MM.1S (cell line): ENCODE measurements at regions not wholly inside any gene's neighbourhood (a gene's known extent, or its start where the extent isn't known, plus 50 kb on each side); places are given as distances from the start of the nearest gene placed in this dataset.

ENCODE experiments used
- DNase-seq: peaks from one replicate; pipeline ENCODE4 v3.0.0-alpha.2; 2015
- H2AFZ ChIP-seq: fragments of 300-600 bp; sonication (generic); 2 replicates; pipeline ENCODE4 v1.6.0; 2016; ENCODE audit warnings: antibody characterized with exemption, low read length
- H3F3A ChIP-seq: fragments of 300-600 bp; sonication (generic); 2 replicates; pipeline ENCODE4 v1.6.1; 2016; ENCODE audit warnings: mild to moderate bottlenecking, antibody characterized with exemption, low read length, moderate library complexity, mixed read lengths; ENCODE audit not compliant: insufficient read depth
- H3K27ac ChIP-seq: fragments of 300-600 bp; sonication (generic); 2 replicates; pipeline ENCODE4 v1.5.1; 2016; ENCODE audit warnings: mild to moderate bottlenecking, low read length
- H3K27me3 ChIP-seq: fragments of 300-600 bp; sonication (generic); replicated peaks from 2 replicates; pipeline ENCODE4 v1.6.0; 2016; ENCODE audit warnings: low read length; ENCODE audit not compliant: insufficient read depth
- H3K36me3 ChIP-seq: fragments of 300-600 bp; sonication (generic); replicated peaks from 2 replicates; pipeline ENCODE4 v1.6.1; 2016; ENCODE audit warnings: mild to moderate bottlenecking, low read length, mixed read lengths; ENCODE audit not compliant: insufficient read depth
- H3K4me1 ChIP-seq: fragments of 300-600 bp; sonication (generic); 2 replicates; pipeline ENCODE4 v1.6.1; 2016; ENCODE audit warnings: low read length, mixed read lengths
- H3K4me2 ChIP-seq: fragments of 300-600 bp; sonication (generic); 2 replicates; pipeline ENCODE4 v1.6.0; 2016; ENCODE audit warnings: low read depth, low read length
- H3K4me3 ChIP-seq: fragments of 300-600 bp; sonication (generic); 2 replicates; pipeline ENCODE4 v1.5.1; 2016; ENCODE audit warnings: low read length, mixed read lengths
- H3K79me2 ChIP-seq: fragments of 300-600 bp; sonication (generic); 2 replicates; pipeline ENCODE4 v1.6.1; 2016; ENCODE audit warnings: mixed run types, low read length, mixed read lengths
- H3K9ac ChIP-seq: fragments of 300-600 bp; sonication (generic); 2 replicates; pipeline ENCODE4 v1.6.1; 2016; ENCODE audit warnings: low read length, mixed read lengths
- H3K9me2 ChIP-seq: fragments of 300-600 bp; sonication (generic); replicated peaks from 2 replicates; pipeline ENCODE4 v1.6.1; 2016; ENCODE audit warnings: mild to moderate bottlenecking, low read length, mixed read lengths; ENCODE audit not compliant: insufficient read depth
- H3K9me3 ChIP-seq: fragments of 300-600 bp; sonication (generic); replicated peaks from 2 replicates; pipeline ENCODE4 v1.6.1; 2016; ENCODE audit warnings: mild to moderate bottlenecking, low read length, mixed read lengths; ENCODE audit not compliant: insufficient read depth
- H4K20me1 ChIP-seq: fragments of 300-600 bp; sonication (generic); 2 replicates; pipeline ENCODE4 v1.6.1; 2016; ENCODE audit warnings: mild to moderate bottlenecking, low read length, moderate library complexity, mixed read lengths; ENCODE audit not compliant: insufficient read depth
- EZH2 ChIP-seq: fragments of 300-600 bp; sonication (generic); optimal IDR thresholded peaks from 2 replicates; pipeline ENCODE3; 2017; ENCODE audit warnings: low read depth, mild to moderate bottlenecking, antibody characterized with exemption, low read length, mixed read lengths
- EZH2phosphoT487 ChIP-seq: fragments of 300-600 bp; sonication (generic); IDR thresholded peaks from 2 replicates; pipeline ENCODE4 v1.6.1; 2018; ENCODE audit warnings: antibody characterized with exemption, low read length
- TF ChIP-seq, protein P1 (sequence below): fragments of 300-600 bp; sonication (generic); IDR thresholded peaks from 2 replicates; pipeline ENCODE4 v1.5.1; 2016; ENCODE audit warnings: antibody characterized with exemption, low read length, mixed read lengths

GRCh38 chr3:187828579-187829452 is 83.5 kb upstream of the BCL6 start:
- no peaks in the 10 kb centered on the region for H3F3A ChIP-seq
- no peak overlapping the region for H3K4me3 ChIP-seq
- H2AFZ ChIP-seq, result no peak overlapping the region
- H4K20me1 ChIP-seq, result no peaks in the 10 kb centered on the region
- TF ChIP-seq, protein P1, sequence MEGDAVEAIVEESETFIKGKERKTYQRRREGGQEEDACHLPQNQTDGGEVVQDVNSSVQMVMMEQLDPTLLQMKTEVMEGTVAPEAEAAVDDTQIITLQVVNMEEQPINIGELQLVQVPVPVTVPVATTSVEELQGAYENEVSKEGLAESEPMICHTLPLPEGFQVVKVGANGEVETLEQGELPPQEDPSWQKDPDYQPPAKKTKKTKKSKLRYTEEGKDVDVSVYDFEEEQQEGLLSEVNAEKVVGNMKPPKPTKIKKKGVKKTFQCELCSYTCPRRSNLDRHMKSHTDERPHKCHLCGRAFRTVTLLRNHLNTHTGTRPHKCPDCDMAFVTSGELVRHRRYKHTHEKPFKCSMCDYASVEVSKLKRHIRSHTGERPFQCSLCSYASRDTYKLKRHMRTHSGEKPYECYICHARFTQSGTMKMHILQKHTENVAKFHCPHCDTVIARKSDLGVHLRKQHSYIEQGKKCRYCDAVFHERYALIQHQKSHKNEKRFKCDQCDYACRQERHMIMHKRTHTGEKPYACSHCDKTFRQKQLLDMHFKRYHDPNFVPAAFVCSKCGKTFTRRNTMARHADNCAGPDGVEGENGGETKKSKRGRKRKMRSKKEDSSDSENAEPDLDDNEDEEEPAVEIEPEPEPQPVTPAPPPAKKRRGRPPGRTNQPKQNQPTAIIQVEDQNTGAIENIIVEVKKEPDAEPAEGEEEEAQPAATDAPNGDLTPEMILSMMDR, result no peak
- TF ChIP-seq EZH2, result no peak
- no peak for TF ChIP-seq EZH2phosphoT487
- no peak overlapping the region for H3K27ac ChIP-seq
- no peaks in the 10 kb centered on the region for H3K79me2 ChIP-seq
- no peak overlapping the region for H3K4me2 ChIP-seq
- H3K27me3 ChIP-seq, result no peaks in the 10 kb centered on the region
- H3K9me3 ChIP-seq, result no peaks in the 10 kb centered on the region
- no peak for DNase-seq
- no peaks in the 10 kb centered on the region for H3K9me2 ChIP-seq
- H3K36me3 ChIP-seq, result no peaks in the 10 kb centered on the region
- no peak overlapping the region for H3K9ac ChIP-seq
- no peaks in the 10 kb centered on the region for H3K4me1 ChIP-seq

DNA sequence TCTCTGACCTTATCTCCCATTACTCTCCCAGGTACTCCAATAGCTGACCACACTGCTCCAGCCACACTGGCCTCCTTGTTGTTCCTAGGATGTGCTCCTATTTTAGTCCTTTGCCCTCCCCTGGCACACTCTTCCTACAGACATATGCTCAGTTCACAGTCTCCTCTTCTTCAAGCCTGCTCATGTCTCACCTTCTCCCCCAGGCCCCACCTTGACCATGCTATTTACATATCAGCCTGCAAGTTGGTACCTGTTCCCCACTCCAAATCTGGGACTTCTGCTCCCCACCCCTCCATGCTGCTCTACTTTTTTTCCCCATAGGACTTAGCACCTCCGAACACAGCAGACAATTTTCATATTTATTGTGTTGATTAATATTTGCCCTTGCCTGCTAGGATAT is 84.9 kb upstream of the BCL6 start:
- no peak overlapping the region for H3K4me2 ChIP-seq

GRCh38 chr3:187831125-187832051 is 86.1 kb upstream of the BCL6 start:
- no peak for DNase-seq
- TF ChIP-seq EZH2, result no peak
- TF ChIP-seq, protein P1, result no peak
- no peak for TF ChIP-seq EZH2phosphoT487

More for the DNA sequence above, 84.9 kb upstream of the BCL6 start:
- TF ChIP-seq, protein P1, result no peak
- TF ChIP-seq EZH2phosphoT487, result no peak
- TF ChIP-seq EZH2, result no peak
- Histone ChIP-seq H4K20me1 (no peaks in the 10 kb centered on the region), H3K4me3 (no peak overlapping the region), H2AFZ (no peak overlapping the region), H3K9me3 (no peaks in the 10 kb centered on the region), H3K4me1 (no peaks in the 10 kb centered on the region), H3K27me3 (no peaks in the 10 kb centered on the region), H3K27ac (no peak overlapping the region), H3K9ac (no peak overlapping the region), H3K9me2 (no peaks in the 10 kb centered on the region), H3K36me3 (no peaks in the 10 kb centered on the region), H3K79me2 (no peaks in the 10 kb centered on the region), H3F3A (no peaks in the 10 kb centered on the region)
- DNase-seq, result no peak

More at GRCh38 chr3:187831125-187832051, 86.1 kb upstream of the BCL6 start:
- Histone ChIP-seq H3K4me1 (no peaks in the 10 kb centered on the region), H3K4me2 (no peak overlapping the region), H2AFZ (no peak overlapping the region), H4K20me1 (no peaks in the 10 kb centered on the region), H3K4me3 (no peak overlapping the region), H3K9me3 (no peaks in the 10 kb centered on the region), H3K79me2 (no peaks in the 10 kb centered on the region), H3K9me2 (no peaks in the 10 kb centered on the region), H3K9ac (no peak overlapping the region), H3K27ac (no peak overlapping the region), H3K36me3 (no peaks in the 10 kb centered on the region), H3K27me3 (no peaks in the 10 kb centered on the region), H3F3A (no peaks in the 10 kb centered on the region)
